GM12878 (cell line): ENCODE measurements at regions not wholly inside any gene's neighbourhood (a gene's known extent, or its start where the extent isn't known, plus 50 kb on each side); places are given as distances from the start of the nearest gene placed in this dataset.

Experiments used
- ATAC-seq: fragments of 200-7000 bp; cut with Tn5 transposase; 3 replicates; pipeline ENCODE4 v1.9.1; 2020; ENCODE audit warnings: mild to moderate bottlenecking, moderate library complexity
- BruUV-seq: library from RNA; stranded (reverse); fragments of 400-500 nt; replicated peaks from 2 replicates; lab custom pipeline; 2021; lab: Mats Ljungman, UMichigan
- CTCF ChIA-PET: fragments of 300-600 bp; sonication (Branson Sonifier 250); formaldehyde crosslinking; extraction: SDS; loops from one replicate; lab custom pipeline; 2021; ENCODE audit warnings: inconsistent platforms; lab: Yijun Ruan, JAX
- POLR2A ChIA-PET: fragments of 350-600 bp; formaldehyde crosslinking; extraction: SDS; loops from one replicate; lab custom pipeline; 2021; ENCODE audit warnings: inconsistent platforms; lab: Charles Lee
- RAD21 ChIA-PET: fragments of 300-600 bp; sonication (Branson Sonifier 250); formaldehyde crosslinking; loops from one replicate; lab custom pipeline; 2023; ENCODE audit warnings: antibody characterized with exemption; ENCODE audit not compliant: unreplicated experiment; lab: Charles Lee
- SMC1A ChIA-PET: fragments of 300-600 bp; sonication (Branson Sonifier 250); formaldehyde crosslinking; loops from one replicate; lab custom pipeline; 2023; ENCODE audit not compliant: unreplicated experiment, uncharacterized antibody; lab: Charles Lee
- DNase-seq: peaks from one replicate; pipeline ENCODE4 v3.0.0-alpha.2; 2011; ENCODE audit warnings: low read depth, low spot score
- FAIRE-seq: peaks from 3 replicates; lab custom pipeline; 2011; peaks lifted over from hg19 to GRCh38; lab: Jason Lieb, UNC
- H2AFZ ChIP-seq: 2 replicates; pipeline ENCODE4 v1.6.0; 2011; ENCODE audit warnings: low read depth, low read length, control low read depth; ENCODE audit not compliant: control insufficient read depth
- H3K27ac ChIP-seq: 2 replicates; pipeline ENCODE4 v1.5.1; 2011; ENCODE audit warnings: control low read depth; ENCODE audit not compliant: control insufficient read depth, insufficient read depth
- H3K27me3 ChIP-seq, 2 experiments: replicated peaks in 1 of 2; 2 replicates each; pipeline versions ENCODE4 v1.6.0 to v1.6.1; 2011; ENCODE audit warnings: low read length in 1 of 2; ENCODE audit not compliant: control insufficient read depth in 2 of 2, insufficient read depth in 2 of 2
- H3K36me3 ChIP-seq, 2 experiments: 2 replicates each; pipeline ENCODE4 v1.5.1; 2011; ENCODE audit warnings: low read length in 1 of 2; ENCODE audit not compliant: control insufficient read depth in 2 of 2, insufficient read depth in 2 of 2
- H3K4me1 ChIP-seq: 2 replicates; pipeline ENCODE4 v1.6.1; 2011; ENCODE audit warnings: mild to moderate bottlenecking, low read length, moderate library complexity, mixed read lengths; ENCODE audit not compliant: control insufficient read depth, insufficient read depth
- H3K4me2 ChIP-seq: 2 replicates; pipeline ENCODE4 v1.6.0; 2011; ENCODE audit warnings: control low read depth; ENCODE audit not compliant: control insufficient read depth, insufficient read depth
- H3K4me3 ChIP-seq: fragments of 200-600 bp; sonication (generic); 2 replicates; pipeline ENCODE4 v1.5.1; 2016
- H3K79me2 ChIP-seq: 2 replicates; pipeline ENCODE4 v1.6.0; 2011; ENCODE audit warnings: low read length; ENCODE audit not compliant: control insufficient read depth, insufficient read depth
- H3K9ac ChIP-seq: 2 replicates; pipeline ENCODE4 v1.8.0; 2011; ENCODE audit warnings: low read length, control low read depth, mixed read lengths; ENCODE audit not compliant: control insufficient read depth, insufficient read depth
- H3K9me3 ChIP-seq: replicated peaks from 3 replicates; pipeline ENCODE4 v1.5.1; 2011; ENCODE audit warnings: mild to moderate bottlenecking, low read length; ENCODE audit not compliant: control insufficient read depth, insufficient read depth
- H4K20me1 ChIP-seq: 2 replicates; pipeline ENCODE4 v1.6.0; 2011; ENCODE audit not compliant: control insufficient read depth, insufficient read depth
- BACH1 ChIP-seq: fragments of 450-650 bp; IDR thresholded peaks from 2 replicates; pipeline ENCODE4 v1.6.1; 2017; ENCODE audit warnings: mild to moderate bottlenecking, borderline replicate concordance
- MLLT1 ChIP-seq: fragments of 450-650 bp; IDR thresholded peaks from 2 replicates; pipeline ENCODE4 v1.6.1; 2016; ENCODE audit warnings: mild to moderate bottlenecking
- POLR2AphosphoS5 ChIP-seq: IDR thresholded peaks from 2 replicates; pipeline ENCODE4 v1.6.1; 2011; ENCODE audit warnings: mild to moderate bottlenecking, low read length, inconsistent platforms
- RCOR1 ChIP-seq: conservative IDR thresholded peaks from 2 replicates; pipeline ENCODE4 v1.6.1; 2012; ENCODE audit warnings: low read depth, low read length, improper control_type of control experiment
- RELA ChIP-seq: fragments of 450-650 bp; IDR thresholded peaks from 2 replicates; pipeline ENCODE4 v1.8.0; 2014; ENCODE audit warnings: borderline replicate concordance; ENCODE audit not compliant: partially characterized antibody
- SIN3A ChIP-seq: IDR thresholded peaks from 2 replicates; pipeline ENCODE4 v1.6.1; 2012; ENCODE audit warnings: low read depth, low read length, improper control_type of control experiment
- SIX5 ChIP-seq: IDR thresholded peaks from 2 replicates; pipeline ENCODE4 v1.6.1; 2011; ENCODE audit warnings: mild to moderate bottlenecking, low read depth, low read length, moderate library complexity; ENCODE audit not compliant: severe bottlenecking
- ZNF207 ChIP-seq: fragments of 450-650 bp; IDR thresholded peaks from 2 replicates; pipeline ENCODE4 v1.6.1; 2014; ENCODE audit warnings: antibody characterized with exemption, mild to moderate bottlenecking, borderline replicate concordance
- WGBS: methylation state at CpG from one replicate; pipeline ENCODE4 v1.1.6; 2016; ENCODE audit warnings: low lambda C conversion rate; ENCODE audit not compliant: insufficient replicate concordance, insufficient coverage; ENCODE audit errors: missing lambda C conversion rate; 5-methylcytosine and 5-hydroxymethylcytosine counted together
- in situ Hi-C: fragments of 300-500 bp; cut with MboI; formaldehyde crosslinking; loops from 9 replicates; pipeline ENCODE4 v1.14.3; 2018; ENCODE audit warnings: mixed read lengths
- intact Hi-C: fragments of 100-400 bp; cut with micrococcal nuclease; formaldehyde crosslinking; loops from one replicate; pipeline ENCODE4 v1.14.2; 2022; ENCODE audit not compliant: unreplicated experiment
- TF ChIP-seq, protein P1 (sequence below): fragments of 450-650 bp; IDR thresholded peaks from 2 replicates; pipeline ENCODE4 v1.6.1; 2017; ENCODE audit warnings: mild to moderate bottlenecking, moderate library complexity

DNA sequence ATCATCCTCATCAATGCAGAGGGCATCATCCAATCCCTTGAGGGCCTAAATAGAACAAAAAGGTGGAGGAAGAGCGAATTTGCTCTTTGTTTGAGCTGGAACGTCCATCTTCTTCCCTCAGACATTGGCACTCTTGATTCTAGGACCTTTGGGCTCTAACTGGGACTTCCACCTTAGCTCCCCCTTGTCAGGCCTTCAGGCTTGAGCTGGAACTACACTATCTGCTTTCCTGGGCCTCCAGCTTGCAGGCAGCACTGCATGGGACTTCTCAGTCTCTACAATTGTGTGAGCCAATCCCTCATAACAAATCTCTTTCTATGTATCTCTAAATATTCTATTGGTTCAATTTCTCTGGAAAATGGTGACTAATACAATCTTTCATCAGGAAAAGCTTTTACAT lies 155.4 kb downstream of the MCHR2 start:
- no peak overlapping the region for H3K4me2 ChIP-seq
- H3K27me3 ChIP-seq = no peaks in the 10 kb centered on the region; a peak in 1 of 4 replicates
- no peak overlapping the region for H2AFZ ChIP-seq
- in situ Hi-C loops (no loop called here), intact Hi-C loops (no loop called here)
- H3K4me1 ChIP-seq = no peaks in the 10 kb centered on the region
- H3K79me2 ChIP-seq = no peaks in the 10 kb centered on the region
- ChIA-PET CTCF (no interaction called here), POLR2A (no interaction called here), RAD21 (no interaction called here), SMC1A (interaction anchor here (0.7 kb wide), 1 partner anchor 25 kb away, joined by 3 read pairs; no protein-coding TSS in a partner anchor)
- no peaks in the 10 kb centered on the region for H3K36me3 ChIP-seq
- no peaks in the 10 kb centered on the region for H3K9me3 ChIP-seq
- WGBS = 0% methylated on average over 2 of the region's 2 CpGs
- TF ChIP-seq MLLT1 (no peak), RELA (no peak), POLR2AphosphoS5 (no peak), SIN3A (no peak), ZNF207 (no peak), RCOR1 (no peak), BACH1 (no peak), SIX5 (no peak)
- TF ChIP-seq, protein P1, sequence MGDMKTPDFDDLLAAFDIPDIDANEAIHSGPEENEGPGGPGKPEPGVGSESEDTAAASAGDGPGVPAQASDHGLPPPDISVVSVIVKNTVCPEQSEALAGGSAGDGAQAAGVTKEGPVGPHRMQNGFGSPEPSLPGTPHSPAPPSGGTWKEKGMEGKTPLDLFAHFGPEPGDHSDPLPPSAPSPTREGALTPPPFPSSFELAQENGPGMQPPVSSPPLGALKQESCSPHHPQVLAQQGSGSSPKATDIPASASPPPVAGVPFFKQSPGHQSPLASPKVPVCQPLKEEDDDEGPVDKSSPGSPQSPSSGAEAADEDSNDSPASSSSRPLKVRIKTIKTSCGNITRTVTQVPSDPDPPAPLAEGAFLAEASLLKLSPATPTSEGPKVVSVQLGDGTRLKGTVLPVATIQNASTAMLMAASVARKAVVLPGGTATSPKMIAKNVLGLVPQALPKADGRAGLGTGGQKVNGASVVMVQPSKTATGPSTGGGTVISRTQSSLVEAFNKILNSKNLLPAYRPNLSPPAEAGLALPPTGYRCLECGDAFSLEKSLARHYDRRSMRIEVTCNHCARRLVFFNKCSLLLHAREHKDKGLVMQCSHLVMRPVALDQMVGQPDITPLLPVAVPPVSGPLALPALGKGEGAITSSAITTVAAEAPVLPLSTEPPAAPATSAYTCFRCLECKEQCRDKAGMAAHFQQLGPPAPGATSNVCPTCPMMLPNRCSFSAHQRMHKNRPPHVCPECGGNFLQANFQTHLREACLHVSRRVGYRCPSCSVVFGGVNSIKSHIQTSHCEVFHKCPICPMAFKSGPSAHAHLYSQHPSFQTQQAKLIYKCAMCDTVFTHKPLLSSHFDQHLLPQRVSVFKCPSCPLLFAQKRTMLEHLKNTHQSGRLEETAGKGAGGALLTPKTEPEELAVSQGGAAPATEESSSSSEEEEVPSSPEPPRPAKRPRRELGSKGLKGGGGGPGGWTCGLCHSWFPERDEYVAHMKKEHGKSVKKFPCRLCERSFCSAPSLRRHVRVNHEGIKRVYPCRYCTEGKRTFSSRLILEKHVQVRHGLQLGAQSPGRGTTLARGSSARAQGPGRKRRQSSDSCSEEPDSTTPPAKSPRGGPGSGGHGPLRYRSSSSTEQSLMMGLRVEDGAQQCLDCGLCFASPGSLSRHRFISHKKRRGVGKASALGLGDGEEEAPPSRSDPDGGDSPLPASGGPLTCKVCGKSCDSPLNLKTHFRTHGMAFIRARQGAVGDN = no peak
- no peaks in the 10 kb centered on the region for H4K20me1 ChIP-seq
- FAIRE-seq = no peak
- no peak for ATAC-seq
- H3K4me3 ChIP-seq = no peak overlapping the region
- H3K9ac ChIP-seq = no peak overlapping the region
- no peak overlapping the region for H3K27ac ChIP-seq
- DNase-seq = no peak
- no TSS peak for BruUV-seq
